ENCODE measurements at regions not wholly inside any gene's neighbourhood (a gene's known extent, or its start where the extent isn't known, plus 50 kb on each side); places are given as distances from the start of the nearest gene placed in this dataset.
A peak's percentile ranks its signal among the peaks of the same experiment; 100 is the strongest.

GRCh38 chr3:72139316-72139715 is 354.4 kb upstream of the PROK2 start:
- no peak for DNase-seq (ENCODE audit: low read depth in 4 of 6, low spot score in 6 of 6)
- no peak overlapping the region for H3K27ac ChIP-seq (ENCODE audit: low read depth, low read length)
- no peaks in the 10 kb centered on the region for H3K36me3 ChIP-seq (ENCODE audit: control insufficient read depth, insufficient read depth, low read length)
- H3K27me3 ChIP-seq (ENCODE audit: control insufficient read depth, insufficient read depth, low read length), result no peaks in the 10 kb centered on the region
- no peak overlapping the region for H3K4me3 ChIP-seq (ENCODE audit: low read depth, low read length)
- 50% methylated on average over 1 of the region's 2 CpGs for WGBS (ENCODE audit: insufficient coverage)
- peaks cover 10% of the 10 kb centered on the region for H3K4me1 ChIP-seq (ENCODE audit: control insufficient read depth, insufficient read depth, low read length)
- no peaks in the 10 kb centered on the region for H3K9me3 ChIP-seq (ENCODE audit: control insufficient read depth, insufficient read depth, low read length)

- Histone ChIP-seq H3K27ac (ENCODE audit: low read depth, low read length) (no peak overlapping the region), H3K27me3 (ENCODE audit: control insufficient read depth, insufficient read depth, low read length) (no peaks in the 10 kb centered on the region), H3K9me3 (ENCODE audit: control insufficient read depth, insufficient read depth, low read length) (no peaks in the 10 kb centered on the region), H3K4me3 (ENCODE audit: low read depth, low read length) (no peak overlapping the region), H3K36me3 (ENCODE audit: control insufficient read depth, insufficient read depth, low read length) (no peaks in the 10 kb centered on the region), H3K4me1 (ENCODE audit: control insufficient read depth, insufficient read depth, low read length) (peaks cover 10% of the 10 kb centered on the region)
- no peak for DNase-seq (ENCODE audit: low read depth in 4 of 6, low spot score in 6 of 6)
- WGBS (ENCODE audit: insufficient coverage), result 64% methylated on average over 4 of the region's 9 CpGs
Observed at GRCh38 chr3:72137865-72138861, 353.2 kb upstream of the PROK2 start.

GRCh38 chr3:72135636-72136035 is 350.7 kb upstream of the PROK2 start:
- 80% methylated on average over 5 of the region's 5 CpGs for WGBS (ENCODE audit: insufficient coverage)
- peaks cover 10% of the 10 kb centered on the region for H3K4me1 ChIP-seq (ENCODE audit: control insufficient read depth, insufficient read depth, low read length)
- H3K27me3 ChIP-seq (ENCODE audit: control insufficient read depth, insufficient read depth, low read length), result no peaks in the 10 kb centered on the region
- no peaks in the 10 kb centered on the region for H3K9me3 ChIP-seq (ENCODE audit: control insufficient read depth, insufficient read depth, low read length)
- H3K36me3 ChIP-seq (ENCODE audit: control insufficient read depth, insufficient read depth, low read length), result no peaks in the 10 kb centered on the region
- no peak for DNase-seq (ENCODE audit: low read depth in 4 of 6, low spot score in 6 of 6)
- no peak overlapping the region for H3K4me3 ChIP-seq (ENCODE audit: low read depth, low read length)
- H3K27ac ChIP-seq (ENCODE audit: low read depth, low read length), result no peak overlapping the region

GRCh38 chr3:72134989-72135451 is 350.1 kb upstream of the PROK2 start:
- Histone ChIP-seq H3K27me3 (ENCODE audit: control insufficient read depth, insufficient read depth, low read length) (no peaks in the 10 kb centered on the region), H3K4me1 (ENCODE audit: control insufficient read depth, insufficient read depth, low read length) (peaks cover 10% of the 10 kb centered on the region), H3K36me3 (ENCODE audit: control insufficient read depth, insufficient read depth, low read length) (no peaks in the 10 kb centered on the region), H3K4me3 (ENCODE audit: low read depth, low read length) (no peak overlapping the region), H3K27ac (ENCODE audit: low read depth, low read length) (no peak overlapping the region), H3K9me3 (ENCODE audit: control insufficient read depth, insufficient read depth, low read length) (peaks cover 1% of the 10 kb centered on the region)
- whole genome bisulfite sequencing (ENCODE audit: insufficient coverage), result 41% methylated on average over 5 of the region's 6 CpGs
- peak in 1 of 6 donors; percentile 61 for DNase-seq (ENCODE audit: low read depth in 4 of 6, low spot score in 6 of 6)

DNA sequence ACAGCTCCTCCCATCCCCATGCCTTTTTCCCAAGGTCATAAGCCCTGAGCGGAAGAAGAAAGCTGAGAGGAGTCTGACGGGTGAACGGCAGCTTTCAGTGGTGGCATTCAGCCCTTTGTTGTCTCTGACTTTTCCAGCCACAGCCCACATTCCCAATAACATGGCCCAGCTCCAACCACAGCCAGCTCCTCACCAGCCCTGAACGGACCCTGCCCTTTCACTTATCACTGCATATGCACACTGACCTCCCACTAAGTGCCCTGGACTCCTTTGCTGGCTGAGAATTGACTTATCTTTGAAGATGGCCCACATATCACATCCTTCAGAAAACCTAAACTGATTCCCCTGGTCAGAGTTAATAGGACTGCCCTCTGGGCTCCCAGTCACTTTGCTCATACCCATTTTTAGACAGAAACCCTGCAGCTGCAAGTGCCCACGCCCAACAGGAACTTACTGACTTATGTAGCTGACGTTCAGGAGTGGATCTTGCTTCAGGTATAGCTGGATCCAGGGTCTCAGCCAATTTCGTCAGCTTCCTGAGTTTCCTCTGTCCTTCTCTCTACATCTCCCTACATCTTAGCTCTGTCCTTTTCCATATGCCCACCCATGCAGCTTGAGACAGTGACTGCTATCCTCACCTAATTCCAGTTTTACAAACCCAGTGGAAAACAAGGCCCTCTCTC is 348.5 kb upstream of the PROK2 start:
- no peak for DNase-seq (ENCODE audit: low read depth in 4 of 6, low spot score in 6 of 6)
- H3K27me3 ChIP-seq (ENCODE audit: control insufficient read depth, insufficient read depth, low read length), result no peaks in the 10 kb centered on the region
- peaks cover 10% of the 10 kb centered on the region for H3K4me1 ChIP-seq (ENCODE audit: control insufficient read depth, insufficient read depth, low read length)
- 86% methylated on average over 7 of the region's 7 CpGs for WGBS (ENCODE audit: insufficient coverage)
- no peaks in the 10 kb centered on the region for H3K36me3 ChIP-seq (ENCODE audit: control insufficient read depth, insufficient read depth, low read length)
- no peak overlapping the region for H3K27ac ChIP-seq (ENCODE audit: low read depth, low read length)
- H3K9me3 ChIP-seq (ENCODE audit: control insufficient read depth, insufficient read depth, low read length), result peaks cover 1% of the 10 kb centered on the region
- no peak overlapping the region for H3K4me3 ChIP-seq (ENCODE audit: low read depth, low read length)

- H3K36me3 ChIP-seq (ENCODE audit: control insufficient read depth, insufficient read depth, low read length), result no peaks in the 10 kb centered on the region
Observed at GRCh38 chr3:72131899-72132298, 347.0 kb upstream of the PROK2 start.

DNA sequence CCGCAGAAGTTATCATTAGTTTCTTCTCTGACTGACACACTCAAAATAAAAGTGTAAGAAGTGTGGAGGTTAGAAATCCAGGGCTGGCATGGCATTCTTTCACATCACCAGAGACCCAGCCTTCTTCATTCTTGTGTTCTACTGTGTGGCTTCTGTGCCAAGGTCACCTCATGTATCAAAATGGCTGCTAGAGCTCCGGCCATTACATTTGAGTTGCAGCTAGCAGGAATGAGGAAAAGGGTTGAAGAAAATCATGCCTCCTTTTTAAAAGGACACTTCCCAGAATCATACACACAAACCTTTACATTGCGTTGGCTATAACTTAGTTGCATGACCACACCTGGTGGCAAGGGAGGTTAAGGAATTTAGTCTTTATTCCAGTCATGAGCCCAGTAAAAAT is 345.6 kb upstream of the PROK2 start:
- no CpG with 5 or more reads among the region's 3 CpGs for WGBS (ENCODE audit: insufficient coverage)
- no peak overlapping the region for H3K27ac ChIP-seq (ENCODE audit: low read depth, low read length)

More at GRCh38 chr3:72131899-72132298, 347.0 kb upstream of the PROK2 start:
- no peak for DNase-seq (ENCODE audit: low read depth in 4 of 6, low spot score in 6 of 6)
- H3K27ac ChIP-seq (ENCODE audit: low read depth, low read length), result no peak overlapping the region
- peaks cover 1% of the 10 kb centered on the region for H3K9me3 ChIP-seq (ENCODE audit: control insufficient read depth, insufficient read depth, low read length)
- no CpG with 5 or more reads among the region's 1 CpG for WGBS (ENCODE audit: insufficient coverage)
- no peak overlapping the region for H3K4me3 ChIP-seq (ENCODE audit: low read depth, low read length)
- H3K4me1 ChIP-seq (ENCODE audit: control insufficient read depth, insufficient read depth, low read length), result peaks cover 6% of the 10 kb centered on the region
- H3K27me3 ChIP-seq (ENCODE audit: control insufficient read depth, insufficient read depth, low read length), result no peaks in the 10 kb centered on the region

DNA sequence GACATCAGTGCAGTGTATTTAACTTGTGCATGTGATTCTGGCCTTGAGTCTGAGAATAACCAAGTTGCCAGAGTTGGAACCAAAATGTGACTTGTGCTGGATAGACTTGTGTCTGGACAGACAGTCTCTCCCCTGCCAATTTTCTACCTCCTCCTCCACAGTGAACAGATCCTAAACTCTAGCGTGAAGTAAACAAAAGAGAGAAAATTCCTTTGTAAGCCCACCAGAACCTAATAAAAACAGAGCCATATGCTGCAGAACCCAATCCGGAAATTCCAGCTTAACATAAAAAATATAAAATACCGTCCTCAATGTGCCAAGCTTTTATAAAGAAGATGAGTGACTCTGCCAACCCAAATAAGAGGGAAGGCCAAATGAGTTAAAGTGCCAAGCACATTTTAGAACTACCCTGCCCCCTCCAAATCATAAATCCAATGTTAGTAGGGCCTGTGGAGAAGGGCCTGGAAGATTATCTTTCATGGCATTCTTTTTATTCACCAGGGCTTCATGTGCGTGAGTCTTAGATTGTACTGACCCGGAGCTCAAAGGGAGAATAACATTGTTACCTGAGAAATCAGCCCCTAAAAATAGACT is 344.6 kb upstream of the PROK2 start:
- peaks cover 1% of the 10 kb centered on the region for H3K9me3 ChIP-seq (ENCODE audit: control insufficient read depth, insufficient read depth, low read length)
- no peaks in the 10 kb centered on the region for H3K27me3 ChIP-seq (ENCODE audit: control insufficient read depth, insufficient read depth, low read length)
- no peaks in the 10 kb centered on the region for H3K36me3 ChIP-seq (ENCODE audit: control insufficient read depth, insufficient read depth, low read length)
- no peaks in the 10 kb centered on the region for H3K4me1 ChIP-seq (ENCODE audit: control insufficient read depth, insufficient read depth, low read length)
- no peak overlapping the region for H3K27ac ChIP-seq (ENCODE audit: low read depth, low read length)
- 17% methylated on average over 1 of the region's 5 CpGs for WGBS (ENCODE audit: insufficient coverage)
- DNase-seq (ENCODE audit: low read depth in 4 of 6, low spot score in 6 of 6), result peak in 1 of 6 donors; percentile 81
- H3K4me3 ChIP-seq (ENCODE audit: low read depth, low read length), result no peak overlapping the region

More for the DNA sequence above, 345.6 kb upstream of the PROK2 start:
- no peaks in the 10 kb centered on the region for H3K36me3 ChIP-seq (ENCODE audit: control insufficient read depth, insufficient read depth, low read length)
- H3K4me1 ChIP-seq (ENCODE audit: control insufficient read depth, insufficient read depth, low read length), result peaks cover 5% of the 10 kb centered on the region
- peaks cover 1% of the 10 kb centered on the region for H3K9me3 ChIP-seq (ENCODE audit: control insufficient read depth, insufficient read depth, low read length)
- no peaks in the 10 kb centered on the region for H3K27me3 ChIP-seq (ENCODE audit: control insufficient read depth, insufficient read depth, low read length)
- H3K4me3 ChIP-seq (ENCODE audit: low read depth, low read length), result no peak overlapping the region
- DNase-seq (ENCODE audit: low read depth in 4 of 6, low spot score in 6 of 6), result no peak

DNA sequence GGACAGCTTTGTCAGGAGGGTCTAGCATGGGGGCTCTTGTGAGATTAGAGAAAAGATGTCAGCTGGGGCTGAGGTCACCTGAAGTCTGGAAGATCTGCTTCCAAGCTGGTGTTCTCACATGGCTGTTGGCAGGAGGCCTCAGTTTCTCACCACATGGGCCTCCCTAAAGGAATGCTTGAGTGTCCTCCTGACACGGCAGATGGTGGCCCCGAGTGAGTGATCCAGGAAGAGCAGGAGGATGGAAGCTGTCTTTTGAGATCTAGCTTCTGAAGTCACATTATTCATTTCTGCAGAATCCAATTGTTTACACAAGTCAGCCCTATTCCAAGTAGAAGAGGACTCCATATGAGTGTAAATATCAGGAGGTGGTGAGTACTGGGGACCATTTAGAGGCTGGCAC is 344.0 kb upstream of the PROK2 start:
- H3K4me3 ChIP-seq (ENCODE audit: low read depth, low read length), result no peak overlapping the region
- H3K27ac ChIP-seq (ENCODE audit: low read depth, low read length), result no peak overlapping the region
- H3K4me1 ChIP-seq (ENCODE audit: control insufficient read depth, insufficient read depth, low read length), result no peaks in the 10 kb centered on the region
- H3K9me3 ChIP-seq (ENCODE audit: control insufficient read depth, insufficient read depth, low read length), result peaks cover 1% of the 10 kb centered on the region
- WGBS (ENCODE audit: insufficient coverage), result no CpG with 5 or more reads among the region's 2 CpGs
- H3K27me3 ChIP-seq (ENCODE audit: control insufficient read depth, insufficient read depth, low read length), result no peaks in the 10 kb centered on the region
- no peaks in the 10 kb centered on the region for H3K36me3 ChIP-seq (ENCODE audit: control insufficient read depth, insufficient read depth, low read length)
- DNase-seq (ENCODE audit: low read depth in 4 of 6, low spot score in 6 of 6), result peak in 1 of 6 donors; percentile 44
